ENCODE measurements at regions not wholly inside any gene's neighbourhood (a gene's known extent, or its start where the extent isn't known, plus 50 kb on each side); places are given as distances from the start of the nearest gene placed in this dataset.

- no peaks in the 10 kb centered on the region for H3K36me3 ChIP-seq (ENCODE audit: control insufficient read depth, insufficient read depth, low read length)
- no peaks in the 10 kb centered on the region for H3K27me3 ChIP-seq (ENCODE audit: control insufficient read depth, insufficient read depth, low read length)
- intact Hi-C loops (cut with micrococcal nuclease), result no loop called here
- H3K27ac Mint-ChIP-seq, result no peak overlapping the region
- no peak for TF ChIP-seq CTCF (IDR thresholded peaks at IDR 0.05)
- H3K27ac ChIP-seq (ENCODE audit: low read length), result no peak overlapping the region
- no peak for DNase-seq
- 89% methylated on average over 12 of the region's 12 CpGs for whole genome bisulfite sequencing (ENCODE audit: insufficient coverage)
- H3K27me3 Mint-ChIP-seq (ENCODE audit: low read depth in 2 of 2), result peaks cover 0 to 13% of the 10 kb centered on the region in 2 donors
- no peak overlapping the region for H3K4me3 Mint-ChIP-seq
- ATAC-seq, result no peak
- no peaks in the 10 kb centered on the region for H3K9me3 ChIP-seq (ENCODE audit: control insufficient read depth, insufficient read depth, low read length)
- H3K9me3 Mint-ChIP-seq, result no peaks in the 10 kb centered on the region
- no peaks in the 10 kb centered on the region for H3K4me1 ChIP-seq (ENCODE audit: control insufficient read depth, insufficient read depth, low read length)
- H3K4me1 Mint-ChIP-seq, result no peaks in the 10 kb centered on the region
- H3K4me3 ChIP-seq (ENCODE audit: low read length), result no peak overlapping the region
- no peaks in the 10 kb centered on the region for H3K36me3 Mint-ChIP-seq
Measured at GRCh38 chr7:106774768-106775551, 90.1 kb upstream of the PIK3CG start.

DNA sequence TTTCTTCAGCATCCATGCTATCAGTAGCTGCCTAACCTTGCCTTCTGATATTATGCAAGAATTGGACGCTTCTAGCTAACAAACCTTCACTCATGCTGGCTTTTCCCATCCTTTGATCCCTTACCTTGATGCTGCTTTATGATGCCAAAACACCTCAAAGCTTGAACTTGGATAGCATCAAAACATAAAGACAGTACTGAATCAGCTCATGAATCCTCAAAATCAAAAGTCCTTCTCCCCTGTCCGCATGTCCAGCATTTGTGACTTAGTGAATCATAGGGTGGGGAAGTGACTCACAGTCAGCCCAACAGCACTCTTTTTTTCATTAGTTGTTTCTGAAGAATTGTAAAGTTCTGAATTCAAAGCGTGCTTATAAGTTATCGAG lies 89.5 kb upstream of the PIK3CG start:
- Histone ChIP-seq H3K36me3 (ENCODE audit: control insufficient read depth, insufficient read depth, low read length) (no peaks in the 10 kb centered on the region), H3K4me3 (ENCODE audit: low read length) (no peak overlapping the region), H3K4me1 (ENCODE audit: control insufficient read depth, insufficient read depth, low read length) (no peaks in the 10 kb centered on the region), H3K27me3 (ENCODE audit: control insufficient read depth, insufficient read depth, low read length) (no peaks in the 10 kb centered on the region), H3K9me3 (ENCODE audit: control insufficient read depth, insufficient read depth, low read length) (no peaks in the 10 kb centered on the region), H3K27ac (ENCODE audit: low read length) (no peak overlapping the region)
- H3K4me1 Mint-ChIP-seq, result no peaks in the 10 kb centered on the region
- H3K27me3 Mint-ChIP-seq (ENCODE audit: low read depth in 2 of 2), result peaks cover 0 to 13% of the 10 kb centered on the region in 2 donors
- H3K27ac Mint-ChIP-seq, result no peak overlapping the region
- no peaks in the 10 kb centered on the region for H3K9me3 Mint-ChIP-seq
- intact Hi-C loops (cut with micrococcal nuclease), result no loop called here
- no peak for ATAC-seq
- H3K36me3 Mint-ChIP-seq, result no peaks in the 10 kb centered on the region
- WGBS (ENCODE audit: insufficient coverage), result 92% methylated on average over 1 of the region's 4 CpGs
- no peak for TF ChIP-seq CTCF (IDR thresholded peaks at IDR 0.05)
- no peak overlapping the region for H3K4me3 Mint-ChIP-seq
- no peak for DNase-seq

DNA sequence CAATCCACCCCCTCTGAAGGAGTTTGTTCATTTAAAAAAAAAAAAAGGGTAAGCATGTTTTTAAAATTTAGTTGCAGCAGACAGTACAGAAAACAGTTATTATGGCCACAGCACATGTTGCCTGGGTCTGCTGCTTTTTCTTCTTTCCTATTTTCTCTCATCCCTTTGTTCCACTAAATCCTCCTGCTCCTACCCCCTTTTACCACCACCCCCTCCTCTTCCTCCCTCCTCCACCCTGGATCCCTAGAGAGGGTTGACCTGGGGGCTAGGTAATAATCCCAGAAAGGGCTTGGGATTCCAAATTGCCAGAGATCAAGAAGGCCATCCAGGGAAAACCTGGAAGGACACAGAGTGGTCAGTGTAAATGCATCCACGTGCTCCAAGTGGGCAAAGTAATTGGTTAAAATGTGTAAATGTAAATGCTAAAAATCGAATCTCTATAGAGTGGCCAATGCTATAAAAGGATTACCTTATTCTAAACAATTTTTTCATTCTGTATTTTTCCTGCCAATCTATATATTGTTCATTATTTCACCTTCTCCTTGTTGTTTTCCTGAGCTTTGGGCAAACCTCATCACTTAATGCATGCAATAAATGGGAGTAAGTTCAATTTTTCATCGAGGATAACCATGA lies 89.0 kb upstream of the PIK3CG start:
- ATAC-seq (no peak), DNase-seq (no peak)
- no peaks in the 10 kb centered on the region for H3K4me1 ChIP-seq (ENCODE audit: control insufficient read depth, insufficient read depth, low read length)
- H3K27ac ChIP-seq (ENCODE audit: low read length), result no peak overlapping the region
- intact Hi-C loops (cut with micrococcal nuclease), result no loop called here
- no peak overlapping the region for H3K27ac Mint-ChIP-seq
- H3K9me3 Mint-ChIP-seq, result no peaks in the 10 kb centered on the region
- TF ChIP-seq CTCF (IDR thresholded peaks at IDR 0.05), result no peak
- no peak overlapping the region for H3K4me3 Mint-ChIP-seq
- 80% methylated on average over 1 of the region's 3 CpGs for WGBS (ENCODE audit: insufficient coverage)
- no peaks in the 10 kb centered on the region for H3K27me3 ChIP-seq (ENCODE audit: control insufficient read depth, insufficient read depth, low read length)
- H3K27me3 Mint-ChIP-seq (ENCODE audit: low read depth in 2 of 2), result peaks cover 0 to 13% of the 10 kb centered on the region in 2 donors
- H3K4me3 ChIP-seq (ENCODE audit: low read length), result no peak overlapping the region
- H3K36me3 ChIP-seq (ENCODE audit: control insufficient read depth, insufficient read depth, low read length), result no peaks in the 10 kb centered on the region
- H3K4me1 Mint-ChIP-seq, result no peaks in the 10 kb centered on the region
- no peaks in the 10 kb centered on the region for H3K36me3 Mint-ChIP-seq
- H3K9me3 ChIP-seq (ENCODE audit: control insufficient read depth, insufficient read depth, low read length), result no peaks in the 10 kb centered on the region
